ENCODE measurements at regions not wholly inside any gene's neighbourhood (a gene's known extent, or its start where the extent isn't known, plus 50 kb on each side); places are given as distances from the start of the nearest gene placed in this dataset.

DNA sequence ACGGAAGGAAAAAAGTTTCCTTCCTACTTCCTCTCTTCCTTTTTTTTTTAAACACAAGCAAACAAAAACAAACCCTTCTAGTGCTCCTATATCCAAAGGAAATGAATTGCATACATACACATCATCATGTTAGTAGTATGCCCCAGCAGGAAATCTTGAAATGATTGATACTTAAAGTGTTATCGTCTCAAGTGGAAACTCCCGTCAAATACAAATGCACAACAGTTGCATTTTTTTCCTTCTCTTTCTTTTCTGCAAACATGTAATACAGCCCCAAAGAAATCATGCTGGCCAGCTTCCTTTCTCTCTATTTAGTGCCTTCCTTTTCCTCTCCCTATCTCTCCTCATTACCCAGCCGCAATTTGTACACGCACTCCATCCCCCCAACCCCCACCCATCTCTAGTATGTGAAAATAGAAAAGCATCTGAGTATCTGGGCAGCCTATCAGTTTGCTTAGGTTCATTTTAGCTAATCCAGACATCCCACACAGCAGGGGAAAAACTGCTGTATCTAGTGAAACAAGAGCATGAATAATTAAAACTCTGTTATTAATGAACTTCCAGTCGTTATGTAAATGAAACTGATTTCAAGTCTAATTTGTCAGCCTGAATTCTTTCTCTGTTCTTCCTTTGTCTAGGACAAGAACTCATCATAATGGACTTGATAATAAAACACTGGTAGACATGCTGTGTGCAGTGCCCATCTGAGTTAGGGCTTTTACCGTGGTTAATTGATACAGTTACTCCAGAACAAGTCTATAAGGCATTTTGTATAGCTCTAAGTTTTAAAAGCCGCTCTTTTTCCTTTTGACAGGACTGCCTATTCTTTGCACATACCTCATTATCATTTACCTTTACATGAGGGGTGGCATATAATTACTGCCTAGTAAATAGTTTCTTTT is 336.5 kb upstream of the ADGRL2 start:
- H3K4me2 ChIP-seq (ENCODE audit: low read depth, low read length, poor library complexity, severe bottlenecking), result no peak overlapping the region
- H3K36me3 ChIP-seq (ENCODE audit: low read length), result no peaks in the 10 kb centered on the region
- H3K9me2 ChIP-seq (replicated peaks; ENCODE audit: insufficient read depth, low read length), result no peaks in the 10 kb centered on the region
- no peak overlapping the region for H3K9ac ChIP-seq (ENCODE audit: low read length)
- H2AFZ ChIP-seq (ENCODE audit: low read depth, low read length, severe bottlenecking), result no peak overlapping the region
- H3F3A ChIP-seq (ENCODE audit: insufficient read depth), result no peaks in the 10 kb centered on the region
- H3K27ac ChIP-seq (ENCODE audit: low read depth, low read length), result no peak overlapping the region
- H3K4me3 ChIP-seq (ENCODE audit: insufficient read depth, low read length, poor library complexity, severe bottlenecking), result no peak overlapping the region
- H3K9me3 ChIP-seq (ENCODE audit: insufficient read depth, low read length), result no peaks in the 10 kb centered on the region
- no peaks in the 10 kb centered on the region for H3K27me3 ChIP-seq (ENCODE audit: low read length)
- no peaks in the 10 kb centered on the region for H4K20me1 ChIP-seq (ENCODE audit: low read depth, low read length)
- no peak for TF ChIP-seq CTCF (IDR thresholded peaks at IDR 0.05; ENCODE audit: insufficient read depth, low read length, poor library complexity, severe bottlenecking)
- no peak for TF ChIP-seq EZH2phosphoT487 (conservative IDR thresholded peaks at IDR 0.05; ENCODE audit: low read length)
- no peaks in the 10 kb centered on the region for H3K79me2 ChIP-seq (ENCODE audit: insufficient read depth, low read length)

DNA sequence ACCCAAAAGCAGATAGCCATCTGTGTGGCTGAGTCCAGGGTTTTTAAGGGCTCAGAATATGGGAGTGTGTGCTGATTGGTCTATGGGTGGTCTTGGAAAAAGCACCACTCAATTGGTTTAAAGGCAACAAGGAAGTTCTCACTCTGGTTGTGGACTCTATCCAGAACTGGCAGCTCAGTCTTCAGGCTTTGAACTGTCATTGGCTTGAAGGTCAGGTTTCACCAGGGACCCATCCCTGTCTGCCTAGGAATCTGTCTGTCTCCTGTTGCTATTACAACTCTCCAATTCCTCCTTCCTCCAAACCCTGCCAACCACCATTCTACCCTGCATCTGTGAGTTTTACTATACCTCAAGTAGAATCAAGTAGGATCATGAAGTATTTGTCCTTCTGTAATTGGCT is 341.7 kb upstream of the ADGRL2 start:
- no peak overlapping the region for H3K27ac ChIP-seq (ENCODE audit: low read depth, low read length)
- no peaks in the 10 kb centered on the region for H3K36me3 ChIP-seq (ENCODE audit: low read length)
- H3K27me3 ChIP-seq (ENCODE audit: low read length), result no peaks in the 10 kb centered on the region
- no peaks in the 10 kb centered on the region for H3K9me3 ChIP-seq (ENCODE audit: insufficient read depth, low read length)
- no peaks in the 10 kb centered on the region for H3K9me2 ChIP-seq (replicated peaks; ENCODE audit: insufficient read depth, low read length)
- H3K4me3 ChIP-seq (ENCODE audit: insufficient read depth, low read length, poor library complexity, severe bottlenecking), result no peak overlapping the region
- H4K20me1 ChIP-seq (ENCODE audit: low read depth, low read length), result no peaks in the 10 kb centered on the region
- no peak overlapping the region for H2AFZ ChIP-seq (ENCODE audit: low read depth, low read length, severe bottlenecking)
- H3K9ac ChIP-seq (ENCODE audit: low read length), result no peak overlapping the region
- H3F3A ChIP-seq (ENCODE audit: insufficient read depth), result no peaks in the 10 kb centered on the region
- TF ChIP-seq EZH2phosphoT487 (conservative IDR thresholded peaks at IDR 0.05; ENCODE audit: low read length), result no peak
- no peak for TF ChIP-seq CTCF (IDR thresholded peaks at IDR 0.05; ENCODE audit: insufficient read depth, low read length, poor library complexity, severe bottlenecking)
- no peak overlapping the region for H3K4me2 ChIP-seq (ENCODE audit: low read depth, low read length, poor library complexity, severe bottlenecking)
- no peaks in the 10 kb centered on the region for H3K79me2 ChIP-seq (ENCODE audit: insufficient read depth, low read length)

GRCh38 chr1:81458186-81458585 is 342.5 kb upstream of the ADGRL2 start:
- H3K36me3 ChIP-seq (ENCODE audit: low read length), result no peaks in the 10 kb centered on the region
- no peak overlapping the region for H3K27ac ChIP-seq (ENCODE audit: low read depth, low read length)
- no peak for TF ChIP-seq CTCF (IDR thresholded peaks at IDR 0.05; ENCODE audit: insufficient read depth, low read length, poor library complexity, severe bottlenecking)
- no peak for TF ChIP-seq EZH2phosphoT487 (conservative IDR thresholded peaks at IDR 0.05; ENCODE audit: low read length)
- no peaks in the 10 kb centered on the region for H3K9me2 ChIP-seq (replicated peaks; ENCODE audit: insufficient read depth, low read length)
- H3F3A ChIP-seq (ENCODE audit: insufficient read depth), result no peaks in the 10 kb centered on the region
- H3K79me2 ChIP-seq (ENCODE audit: insufficient read depth, low read length), result no peaks in the 10 kb centered on the region
- no peak overlapping the region for H3K4me2 ChIP-seq (ENCODE audit: low read depth, low read length, poor library complexity, severe bottlenecking)
- H3K4me3 ChIP-seq (ENCODE audit: insufficient read depth, low read length, poor library complexity, severe bottlenecking), result no peak overlapping the region
- H3K27me3 ChIP-seq (ENCODE audit: low read length), result no peaks in the 10 kb centered on the region
- H3K9ac ChIP-seq (ENCODE audit: low read length), result no peak overlapping the region
- no peak overlapping the region for H2AFZ ChIP-seq (ENCODE audit: low read depth, low read length, severe bottlenecking)
- H3K9me3 ChIP-seq (ENCODE audit: insufficient read depth, low read length), result no peaks in the 10 kb centered on the region
- no peaks in the 10 kb centered on the region for H4K20me1 ChIP-seq (ENCODE audit: low read depth, low read length)

All from SU-DHL-6 (cell line).